WTC11 (cell line): ENCODE measurements at regions not wholly inside any gene's neighbourhood (a gene's known extent, or its start where the extent isn't known, plus 50 kb on each side); places are given as distances from the start of the nearest gene placed in this dataset.

ENCODE experiments used
- CREM ChIP-seq: sonication (generic); formaldehyde crosslinking; IDR thresholded peaks from 2 replicates; pipeline ENCODE4 v1.8.1; 2022; ENCODE audit warnings: mild to moderate bottlenecking, missing genetic modification reagents, moderate library complexity
- NFYB ChIP-seq: sonication (generic); formaldehyde crosslinking; conservative IDR thresholded peaks from 2 replicates; pipeline ENCODE4 v1.8.0; 2022; ENCODE audit warnings: low read depth, missing genetic modification reagents
- USF1 ChIP-seq: sonication (generic); formaldehyde crosslinking; IDR thresholded peaks from 2 replicates; pipeline ENCODE4 v1.8.0; 2022; ENCODE audit warnings: mild to moderate bottlenecking, missing genetic modification reagents
- ZNF121 ChIP-seq: sonication (generic); formaldehyde crosslinking; IDR thresholded peaks from 2 replicates; pipeline ENCODE4 v1.8.0; 2023; ENCODE audit warnings: missing genetic modification reagents
- ZNF219 ChIP-seq: sonication (generic); formaldehyde crosslinking; IDR thresholded peaks from 2 replicates; pipeline ENCODE4 v1.8.0; 2023; ENCODE audit warnings: missing genetic modification reagents, mild to moderate bottlenecking, borderline replicate concordance
- TF ChIP-seq, protein P1 (sequence below): fragments of 200-600 bp; IDR thresholded peaks from 2 replicates; pipeline ENCODE4 v1.8.0; 2022; ENCODE audit warnings: antibody characterized with exemption
- TF ChIP-seq, protein P2 (sequence below): sonication (generic); formaldehyde crosslinking; IDR thresholded peaks from 2 replicates; pipeline ENCODE4 v1.8.1; 2023; ENCODE audit warnings: mild to moderate bottlenecking, missing genetic modification reagents
- TF ChIP-seq, protein P3 (sequence below): sonication (generic); formaldehyde crosslinking; IDR thresholded peaks from 2 replicates; pipeline ENCODE4 v1.8.1; 2023; ENCODE audit warnings: mild to moderate bottlenecking, missing genetic modification reagents, moderate library complexity
- TF ChIP-seq, protein P4 (sequence below): sonication (generic); formaldehyde crosslinking; IDR thresholded peaks from 2 replicates; pipeline ENCODE4 v1.8.1; 2022; ENCODE audit warnings: low read depth, mild to moderate bottlenecking, moderate library complexity, missing genetic modification reagents, borderline replicate concordance
- TF ChIP-seq, protein P5 (sequence below): sonication (generic); formaldehyde crosslinking; conservative IDR thresholded peaks from 2 replicates; pipeline ENCODE4 v1.8.1; 2023; ENCODE audit warnings: mild to moderate bottlenecking, low read depth, missing genetic modification reagents, moderate library complexity

DNA sequence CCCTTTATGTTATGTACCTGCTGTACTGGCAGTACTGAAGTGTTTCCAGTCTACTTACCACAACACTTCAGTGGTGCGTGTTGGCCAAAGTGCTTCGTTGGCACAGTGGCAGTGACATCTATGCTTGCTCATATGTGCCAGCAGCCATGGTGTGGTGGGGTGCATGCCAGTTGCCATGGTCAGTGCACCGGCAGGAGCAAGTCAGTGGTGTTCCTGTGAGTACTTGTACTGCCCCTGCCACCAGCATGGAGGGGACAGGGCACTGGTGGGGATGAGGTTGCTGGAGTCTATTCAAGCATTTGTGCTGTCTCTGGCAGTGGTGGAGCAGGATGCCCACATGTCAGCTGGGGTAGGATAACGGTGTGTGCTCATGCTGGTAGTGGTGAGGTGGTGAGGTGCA is 800.0 kb downstream of the TRHDE start:
- TF ChIP-seq USF1, result no peak
- TF ChIP-seq, protein P1, sequence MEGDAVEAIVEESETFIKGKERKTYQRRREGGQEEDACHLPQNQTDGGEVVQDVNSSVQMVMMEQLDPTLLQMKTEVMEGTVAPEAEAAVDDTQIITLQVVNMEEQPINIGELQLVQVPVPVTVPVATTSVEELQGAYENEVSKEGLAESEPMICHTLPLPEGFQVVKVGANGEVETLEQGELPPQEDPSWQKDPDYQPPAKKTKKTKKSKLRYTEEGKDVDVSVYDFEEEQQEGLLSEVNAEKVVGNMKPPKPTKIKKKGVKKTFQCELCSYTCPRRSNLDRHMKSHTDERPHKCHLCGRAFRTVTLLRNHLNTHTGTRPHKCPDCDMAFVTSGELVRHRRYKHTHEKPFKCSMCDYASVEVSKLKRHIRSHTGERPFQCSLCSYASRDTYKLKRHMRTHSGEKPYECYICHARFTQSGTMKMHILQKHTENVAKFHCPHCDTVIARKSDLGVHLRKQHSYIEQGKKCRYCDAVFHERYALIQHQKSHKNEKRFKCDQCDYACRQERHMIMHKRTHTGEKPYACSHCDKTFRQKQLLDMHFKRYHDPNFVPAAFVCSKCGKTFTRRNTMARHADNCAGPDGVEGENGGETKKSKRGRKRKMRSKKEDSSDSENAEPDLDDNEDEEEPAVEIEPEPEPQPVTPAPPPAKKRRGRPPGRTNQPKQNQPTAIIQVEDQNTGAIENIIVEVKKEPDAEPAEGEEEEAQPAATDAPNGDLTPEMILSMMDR, result no peak
- TF ChIP-seq, protein P2, sequence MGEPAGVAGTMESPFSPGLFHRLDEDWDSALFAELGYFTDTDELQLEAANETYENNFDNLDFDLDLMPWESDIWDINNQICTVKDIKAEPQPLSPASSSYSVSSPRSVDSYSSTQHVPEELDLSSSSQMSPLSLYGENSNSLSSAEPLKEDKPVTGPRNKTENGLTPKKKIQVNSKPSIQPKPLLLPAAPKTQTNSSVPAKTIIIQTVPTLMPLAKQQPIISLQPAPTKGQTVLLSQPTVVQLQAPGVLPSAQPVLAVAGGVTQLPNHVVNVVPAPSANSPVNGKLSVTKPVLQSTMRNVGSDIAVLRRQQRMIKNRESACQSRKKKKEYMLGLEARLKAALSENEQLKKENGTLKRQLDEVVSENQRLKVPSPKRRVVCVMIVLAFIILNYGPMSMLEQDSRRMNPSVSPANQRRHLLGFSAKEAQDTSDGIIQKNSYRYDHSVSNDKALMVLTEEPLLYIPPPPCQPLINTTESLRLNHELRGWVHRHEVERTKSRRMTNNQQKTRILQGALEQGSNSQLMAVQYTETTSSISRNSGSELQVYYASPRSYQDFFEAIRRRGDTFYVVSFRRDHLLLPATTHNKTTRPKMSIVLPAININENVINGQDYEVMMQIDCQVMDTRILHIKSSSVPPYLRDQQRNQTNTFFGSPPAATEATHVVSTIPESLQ, result no peak
- TF ChIP-seq, protein P3, sequence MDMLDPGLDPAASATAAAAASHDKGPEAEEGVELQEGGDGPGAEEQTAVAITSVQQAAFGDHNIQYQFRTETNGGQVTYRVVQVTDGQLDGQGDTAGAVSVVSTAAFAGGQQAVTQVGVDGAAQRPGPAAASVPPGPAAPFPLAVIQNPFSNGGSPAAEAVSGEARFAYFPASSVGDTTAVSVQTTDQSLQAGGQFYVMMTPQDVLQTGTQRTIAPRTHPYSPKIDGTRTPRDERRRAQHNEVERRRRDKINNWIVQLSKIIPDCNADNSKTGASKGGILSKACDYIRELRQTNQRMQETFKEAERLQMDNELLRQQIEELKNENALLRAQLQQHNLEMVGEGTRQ (CRISPR knock-in tag), result no peak
- TF ChIP-seq, protein P4, sequence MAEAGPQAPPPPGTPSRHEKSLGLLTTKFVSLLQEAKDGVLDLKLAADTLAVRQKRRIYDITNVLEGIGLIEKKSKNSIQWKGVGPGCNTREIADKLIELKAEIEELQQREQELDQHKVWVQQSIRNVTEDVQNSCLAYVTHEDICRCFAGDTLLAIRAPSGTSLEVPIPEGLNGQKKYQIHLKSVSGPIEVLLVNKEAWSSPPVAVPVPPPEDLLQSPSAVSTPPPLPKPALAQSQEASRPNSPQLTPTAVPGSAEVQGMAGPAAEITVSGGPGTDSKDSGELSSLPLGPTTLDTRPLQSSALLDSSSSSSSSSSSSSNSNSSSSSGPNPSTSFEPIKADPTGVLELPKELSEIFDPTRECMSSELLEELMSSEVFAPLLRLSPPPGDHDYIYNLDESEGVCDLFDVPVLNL, result no peak
- TF ChIP-seq ZNF219 (CRISPR knock-in tag), result no peak
- no peak for TF ChIP-seq CREM
- TF ChIP-seq, protein P5, sequence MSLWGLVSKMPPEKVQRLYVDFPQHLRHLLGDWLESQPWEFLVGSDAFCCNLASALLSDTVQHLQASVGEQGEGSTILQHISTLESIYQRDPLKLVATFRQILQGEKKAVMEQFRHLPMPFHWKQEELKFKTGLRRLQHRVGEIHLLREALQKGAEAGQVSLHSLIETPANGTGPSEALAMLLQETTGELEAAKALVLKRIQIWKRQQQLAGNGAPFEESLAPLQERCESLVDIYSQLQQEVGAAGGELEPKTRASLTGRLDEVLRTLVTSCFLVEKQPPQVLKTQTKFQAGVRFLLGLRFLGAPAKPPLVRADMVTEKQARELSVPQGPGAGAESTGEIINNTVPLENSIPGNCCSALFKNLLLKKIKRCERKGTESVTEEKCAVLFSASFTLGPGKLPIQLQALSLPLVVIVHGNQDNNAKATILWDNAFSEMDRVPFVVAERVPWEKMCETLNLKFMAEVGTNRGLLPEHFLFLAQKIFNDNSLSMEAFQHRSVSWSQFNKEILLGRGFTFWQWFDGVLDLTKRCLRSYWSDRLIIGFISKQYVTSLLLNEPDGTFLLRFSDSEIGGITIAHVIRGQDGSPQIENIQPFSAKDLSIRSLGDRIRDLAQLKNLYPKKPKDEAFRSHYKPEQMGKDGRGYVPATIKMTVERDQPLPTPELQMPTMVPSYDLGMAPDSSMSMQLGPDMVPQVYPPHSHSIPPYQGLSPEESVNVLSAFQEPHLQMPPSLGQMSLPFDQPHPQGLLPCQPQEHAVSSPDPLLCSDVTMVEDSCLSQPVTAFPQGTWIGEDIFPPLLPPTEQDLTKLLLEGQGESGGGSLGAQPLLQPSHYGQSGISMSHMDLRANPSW (CRISPR knock-in tag), result no peak
- TF ChIP-seq ZNF121 (CRISPR knock-in tag), result no peak
- no peak for TF ChIP-seq NFYB (CRISPR knock-in tag)
